H1 (cell line): ENCODE measurements at regions not wholly inside any gene's neighbourhood (a gene's known extent, or its start where the extent isn't known, plus 50 kb on each side); places are given as distances from the start of the nearest gene placed in this dataset.

Source experiments
- CTCF ChIP-seq, 3 experiments: IDR thresholded peaks; 1 replicate in 2 of 3; 2 replicates in 1 of 3; pipeline versions ENCODE4 v1.5.1 to v1.6.1; 2011; ENCODE audit warnings: low read length in 3 of 3, mild to moderate bottlenecking in 3 of 3, inconsistent platforms in 2 of 3, low read depth in 1 of 3, moderate library complexity in 1 of 3; ENCODE audit not compliant: insufficient read depth in 1 of 3; ENCODE audit errors: control extremely low read depth in 1 of 3
- EP300 ChIP-seq, 2 experiments: IDR thresholded peaks; 1 replicate in 1 of 2; 2 replicates in 1 of 2; pipeline ENCODE4 v1.6.1; 2011 to 2012; ENCODE audit warnings: low read depth in 2 of 2, low read length in 2 of 2, mild to moderate bottlenecking in 2 of 2, borderline replicate concordance in 1 of 2, inconsistent platforms in 1 of 2, moderate library complexity in 1 of 2
- RAD21 ChIP-seq, 2 experiments: IDR thresholded peaks in 1 of 2; conservative IDR thresholded peaks in 1 of 2; 2 replicates each; pipeline ENCODE4 v1.6.1; 2011; ENCODE audit warnings: low read depth in 2 of 2, low read length in 2 of 2, improper control_type of control experiment in 1 of 2, inconsistent platforms in 1 of 2, mild to moderate bottlenecking in 1 of 2, moderate library complexity in 1 of 2
- SIN3A ChIP-seq, 2 experiments: IDR thresholded peaks in 1 of 2; conservative IDR thresholded peaks in 1 of 2; 2 replicates each; pipeline ENCODE4 v1.6.1; 2011 to 2012; ENCODE audit warnings: low read length in 2 of 2, improper control_type of control experiment in 1 of 2, low read depth in 1 of 2, mild to moderate bottlenecking in 1 of 2

- TF ChIP-seq CTCF (IDR thresholded peaks at IDR 0.05; ENCODE audit: control extremely low read depth in 1 of 3, insufficient read depth in 1 of 3, low read depth in 1 of 3, low read length in 3 of 3) (no peak), EP300 (IDR thresholded peaks at IDR 0.05; ENCODE audit: borderline replicate concordance in 1 of 2, low read depth in 2 of 2, low read length in 2 of 2) (no peak), SIN3A (conservative IDR thresholded peaks at IDR 0.05 in 1 of 2, IDR thresholded peaks at IDR 0.05 in 1 of 2; ENCODE audit: low read depth in 1 of 2, low read length in 2 of 2) (no peak), RAD21 (IDR thresholded peaks at IDR 0.05 in 1 of 2, conservative IDR thresholded peaks at IDR 0.05 in 1 of 2; ENCODE audit: low read depth in 2 of 2, low read length in 2 of 2) (no peak)
These were observed 638.0 kb downstream of the RNF144A start for GRCh38 chr2:7555260-7555659.
